NCI-H2029 treated with DMSO at 0.1 percent for 48 hours (cell line): ENCODE measurements at regions not wholly inside any gene's neighbourhood (a gene's known extent, or its start where the extent isn't known, plus 50 kb on each side); places are given as distances from the start of the nearest gene placed in this dataset.

Source experiments
- DNase-seq: peaks from one replicate; lab custom pipeline; 2025; lab: John Stamatoyannopoulos, UW

DNA sequence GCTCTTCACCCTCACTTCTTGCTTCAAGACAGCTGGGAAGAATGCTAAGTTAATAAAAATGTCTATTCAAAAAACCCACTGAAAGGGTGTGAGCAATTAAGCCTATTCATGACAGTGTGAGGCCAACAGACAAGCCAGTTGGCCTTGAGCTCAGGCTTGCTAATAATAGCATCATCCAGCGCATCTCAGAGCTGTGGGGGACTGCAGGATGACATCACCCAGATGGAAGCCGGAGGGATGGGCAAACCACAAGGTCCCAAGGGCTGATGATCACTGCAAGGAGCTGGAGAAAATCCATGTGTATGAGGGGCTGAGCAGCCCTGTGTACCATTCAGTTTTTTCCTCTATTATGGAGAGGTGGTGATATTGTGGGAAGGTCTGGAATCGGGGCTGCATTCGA lies 770.4 kb downstream of the TNS3 start:
- DNase-seq = no peak

DNA sequence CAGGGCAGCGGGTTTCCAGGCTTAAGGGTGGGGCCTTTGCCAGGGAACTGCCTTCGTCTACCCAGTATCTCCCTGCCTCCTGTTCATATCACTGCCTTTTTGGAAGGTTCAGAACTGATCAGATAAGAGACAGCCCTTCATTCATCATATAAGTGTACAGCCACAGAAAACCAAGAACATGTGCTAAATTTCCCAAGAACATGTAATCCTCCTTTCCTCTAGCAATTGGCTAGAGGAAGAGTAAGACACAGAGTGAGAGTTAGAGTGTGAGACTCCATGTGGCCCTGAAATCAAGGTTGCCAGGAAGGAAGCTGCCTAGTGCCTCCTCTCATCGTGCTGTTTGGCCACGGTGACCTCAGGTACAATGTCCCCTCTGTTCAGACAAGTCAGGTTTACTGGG lies 770.9 kb downstream of the TNS3 start:
- DNase-seq = no peak

DNA sequence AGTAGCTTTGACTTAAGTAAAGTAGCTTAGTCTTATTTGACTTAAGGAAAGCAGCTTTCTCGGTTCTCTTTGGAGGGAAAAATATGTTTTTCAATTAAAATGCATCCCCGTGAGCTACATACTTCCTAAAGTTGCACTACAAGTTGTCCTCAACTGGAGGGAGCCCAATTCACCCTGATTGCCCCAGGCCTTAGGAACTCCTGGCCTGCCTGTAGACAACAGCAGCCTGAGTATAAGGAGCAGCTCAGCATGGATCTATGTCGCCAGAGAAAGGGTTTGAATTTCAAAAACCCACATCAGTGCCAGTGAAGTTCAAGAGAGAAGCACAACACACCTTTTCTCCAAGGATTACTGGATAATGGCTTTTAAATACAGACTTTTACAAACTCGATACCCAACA lies 772.0 kb downstream of the TNS3 start:
- DNase-seq = no peak

DNA sequence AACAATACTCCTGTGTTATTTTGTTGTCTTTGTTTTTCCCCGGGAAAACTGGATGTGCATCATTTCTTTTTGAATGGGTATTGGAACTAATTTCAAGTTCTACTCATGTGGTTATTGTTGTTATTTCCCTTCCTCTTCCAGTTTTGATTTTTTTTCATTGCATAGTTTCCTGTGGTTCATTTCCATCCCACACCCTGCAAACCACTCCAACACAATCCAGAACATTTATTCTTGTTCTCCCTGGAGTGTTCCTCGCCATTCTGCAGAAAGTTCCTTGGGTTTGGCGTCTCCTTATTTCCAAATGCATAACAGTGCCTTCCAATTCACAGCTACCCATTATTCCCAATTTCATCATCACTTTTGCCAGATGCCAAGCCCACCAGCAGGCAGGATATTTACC lies 775.1 kb downstream of the TNS3 start:
- DNase-seq = no peak

DNA sequence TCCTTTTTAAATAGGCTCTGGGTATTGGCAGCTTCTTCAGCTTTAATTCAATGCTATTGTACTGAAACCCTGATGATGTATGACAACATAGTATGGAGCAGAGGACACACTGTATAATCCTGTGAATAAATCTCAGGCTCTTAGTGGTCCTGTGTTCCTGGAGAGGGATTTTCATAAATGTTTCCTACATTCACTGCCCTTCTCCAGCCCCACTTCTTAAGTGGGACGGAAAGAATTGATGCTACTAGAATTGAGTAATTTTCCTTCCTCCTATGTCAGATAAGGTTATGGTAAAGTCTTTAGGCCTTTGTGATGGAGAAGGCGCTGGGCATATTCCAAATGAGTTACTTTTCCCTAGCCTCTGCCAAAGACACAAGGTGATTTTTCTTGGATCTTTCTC lies 779.4 kb downstream of the TNS3 start:
- DNase-seq = no peak

DNA sequence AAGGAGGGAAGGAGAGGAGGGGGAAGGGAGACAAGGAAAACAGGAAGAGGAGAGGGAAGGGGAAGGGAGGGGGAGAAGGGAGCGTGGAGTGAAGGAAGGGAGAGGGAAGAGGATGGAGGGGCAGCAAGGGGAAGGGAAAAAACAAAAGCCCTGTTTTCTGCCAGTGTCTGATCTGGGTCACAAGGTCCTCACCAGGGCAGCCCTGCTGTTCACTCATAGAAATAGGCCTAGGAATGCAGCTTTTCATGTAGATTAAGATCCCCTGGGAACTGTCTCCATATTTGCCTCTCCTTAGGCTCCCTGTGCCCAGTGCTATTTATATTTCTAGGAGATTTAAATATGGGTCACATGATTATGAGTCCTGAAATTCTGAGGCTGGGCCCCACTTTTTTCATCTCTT lies 790.7 kb downstream of the TNS3 start:
- no peak for DNase-seq

DNA sequence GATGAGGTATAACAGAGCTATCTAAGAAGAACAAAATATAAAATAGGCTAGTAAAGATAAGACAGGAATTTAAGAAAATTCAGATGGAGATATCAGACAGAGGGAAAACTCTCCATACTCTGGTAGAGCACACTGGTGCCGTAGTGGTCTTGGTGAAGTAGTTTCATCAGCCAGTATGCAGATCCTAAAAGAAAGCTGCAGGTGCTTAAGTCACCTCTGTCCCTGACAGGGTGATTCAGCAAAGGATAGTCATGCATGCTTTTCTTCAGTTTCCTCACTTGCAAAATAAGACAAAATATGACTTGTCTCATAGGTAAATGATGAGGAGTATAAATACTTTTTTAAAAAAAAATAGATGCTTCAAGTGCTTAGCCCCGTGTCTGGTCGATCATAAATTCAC lies 794.9 kb downstream of the TNS3 start:
- DNase-seq = no peak

DNA sequence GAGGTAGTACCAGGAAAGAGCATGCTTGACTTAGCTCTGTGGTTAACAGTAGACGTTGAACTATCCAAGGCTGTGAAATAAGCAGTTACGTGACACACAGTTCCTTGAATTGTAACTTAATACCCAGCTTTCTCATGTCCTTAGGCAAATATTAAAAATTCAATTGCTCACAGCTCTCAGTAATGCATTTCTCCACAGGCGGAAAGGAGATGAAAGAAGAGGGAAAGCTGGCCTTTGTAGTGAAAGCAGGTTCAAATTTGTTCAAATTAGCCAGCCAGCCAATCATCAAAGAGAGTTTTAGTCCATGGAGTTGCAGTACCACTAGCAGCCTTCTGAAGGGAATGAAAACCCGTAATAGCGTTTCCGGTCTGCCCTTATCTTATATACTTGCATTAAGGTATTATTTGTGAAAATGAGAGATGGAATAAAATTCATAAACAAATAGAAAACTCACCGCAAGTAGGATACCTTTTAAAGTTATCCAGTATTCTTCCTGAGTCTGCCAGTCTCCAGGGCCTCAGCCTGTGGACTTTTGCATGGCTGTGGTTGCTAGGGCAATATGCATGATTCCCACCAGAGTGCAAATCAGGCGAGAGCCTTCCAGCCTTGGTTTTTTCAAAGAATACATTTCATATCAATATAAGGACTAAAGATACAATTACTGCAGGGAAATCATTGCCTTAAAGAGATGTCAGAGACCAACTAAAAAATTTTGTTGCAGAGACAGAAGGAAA lies 795.5 kb downstream of the TNS3 start:
- DNase-seq = no peak

DNA sequence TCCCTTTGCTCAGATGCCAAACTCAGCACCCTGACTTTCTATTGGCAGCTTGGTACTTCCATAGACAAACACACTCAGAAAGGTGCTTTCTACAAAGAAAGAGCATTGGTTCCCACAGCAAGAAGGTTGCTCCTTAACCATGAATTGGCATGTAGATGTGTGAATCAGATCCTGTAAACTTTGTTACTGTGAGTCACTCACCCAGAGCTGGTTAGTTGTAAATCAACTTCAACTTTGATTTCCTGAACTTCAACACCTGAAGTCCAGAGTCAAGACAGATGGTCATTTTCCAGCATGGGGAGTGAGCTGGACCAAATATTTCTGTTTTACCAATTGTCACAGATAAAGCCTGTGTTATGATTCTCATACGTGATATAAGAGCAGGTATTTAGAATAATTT lies 797.2 kb downstream of the TNS3 start:
- no peak for DNase-seq

DNA sequence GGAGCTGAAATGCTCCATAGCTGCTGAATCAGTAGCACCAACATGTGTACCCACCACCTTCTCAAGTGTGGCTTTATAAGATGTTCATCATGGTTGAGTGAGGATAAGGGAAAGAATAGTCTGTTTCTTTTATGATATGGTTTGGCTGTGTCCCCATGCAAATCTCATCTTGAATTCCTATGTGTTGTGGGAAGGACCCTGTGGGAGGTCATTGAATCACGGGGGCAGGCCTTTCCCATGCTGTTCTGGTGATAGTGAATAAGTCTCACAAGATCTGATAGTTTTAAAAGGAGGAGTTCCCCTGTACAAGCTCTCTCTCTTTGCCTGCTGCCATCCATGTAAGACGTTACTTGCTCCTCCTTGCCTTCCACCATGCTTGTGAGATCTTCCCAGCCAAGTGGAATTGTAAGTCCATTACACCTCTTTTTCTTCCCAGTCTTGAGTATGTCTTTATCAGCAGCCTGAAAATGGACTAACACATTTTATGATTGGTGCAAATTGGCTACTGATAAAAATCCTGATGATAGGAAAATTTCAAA lies 799.9 kb downstream of the TNS3 start:
- no peak for DNase-seq

DNA sequence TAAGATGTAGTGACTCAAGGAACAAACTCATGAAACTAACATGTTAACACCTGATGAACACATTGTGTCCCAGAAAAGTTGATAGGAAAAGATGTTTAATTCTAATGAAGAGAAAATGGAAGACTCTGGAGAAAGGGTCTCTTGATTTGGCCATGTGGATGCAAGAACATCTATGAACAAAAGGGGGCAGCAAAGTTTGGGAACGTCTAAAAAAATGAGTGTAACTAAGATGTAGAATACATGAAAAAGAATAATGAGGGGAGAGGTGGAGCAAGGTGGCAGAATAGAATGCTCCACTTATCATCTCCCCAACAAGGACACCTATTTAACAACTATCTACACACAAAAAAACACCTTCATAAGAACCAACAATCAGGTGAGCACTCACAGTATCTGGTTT lies 805.1 kb downstream of the TNS3 start:
- no peak for DNase-seq

DNA sequence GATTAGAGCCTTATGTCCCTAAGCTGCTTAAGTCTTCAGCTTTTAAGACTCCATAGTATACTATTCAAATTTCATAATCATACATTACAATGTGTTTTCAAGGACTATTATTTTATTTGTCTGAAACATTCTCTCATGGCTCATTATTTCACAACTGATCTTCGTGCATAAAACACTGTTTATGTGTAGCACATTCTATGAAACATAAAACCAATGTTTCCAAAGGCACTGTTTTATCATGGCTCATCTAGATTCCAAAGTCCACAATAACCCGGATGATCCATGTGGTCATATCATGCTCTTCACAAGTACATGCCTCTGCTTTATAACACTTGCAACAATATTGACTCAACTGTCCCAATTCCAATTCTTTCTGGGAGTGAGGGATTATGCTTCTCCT lies 806.1 kb downstream of the TNS3 start:
- no peak for DNase-seq

DNA sequence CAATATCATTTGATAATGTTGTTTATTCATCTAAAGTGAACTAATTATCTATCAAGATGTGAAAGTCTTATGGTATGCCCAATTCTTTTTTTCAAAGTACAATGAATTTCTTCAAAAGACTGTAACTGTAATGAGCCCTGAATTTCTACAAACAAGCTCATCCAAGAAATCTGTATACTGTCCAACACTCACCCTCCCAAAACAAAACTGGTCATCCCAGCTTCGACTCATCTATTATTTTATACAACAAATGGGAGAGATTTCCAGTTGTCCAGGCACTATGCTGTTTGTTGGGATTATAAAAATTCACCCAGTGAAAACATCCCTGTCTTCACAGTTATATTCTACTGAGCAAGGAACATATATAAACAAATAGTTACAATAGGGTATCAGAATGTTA lies 806.9 kb downstream of the TNS3 start:
- DNase-seq = no peak

DNA sequence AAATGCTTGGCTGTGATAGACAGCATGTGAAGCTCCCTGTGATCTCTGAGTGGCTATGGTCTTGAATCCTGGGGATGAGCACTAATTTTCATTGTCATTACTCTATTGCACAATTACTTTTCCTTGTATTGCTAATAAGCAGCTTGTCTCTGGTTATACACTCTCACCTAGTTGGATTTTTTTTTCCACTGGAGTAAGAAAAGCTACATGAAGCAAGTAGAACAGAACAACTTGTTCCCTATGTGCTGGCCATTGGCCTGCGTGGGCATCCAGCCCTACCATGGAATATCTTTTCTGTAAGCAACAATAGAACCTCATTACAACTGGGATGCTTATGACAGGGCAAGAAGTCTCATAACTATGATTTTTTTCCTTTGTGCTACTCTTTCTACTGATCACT lies 807.4 kb downstream of the TNS3 start:
- DNase-seq = no peak

DNA sequence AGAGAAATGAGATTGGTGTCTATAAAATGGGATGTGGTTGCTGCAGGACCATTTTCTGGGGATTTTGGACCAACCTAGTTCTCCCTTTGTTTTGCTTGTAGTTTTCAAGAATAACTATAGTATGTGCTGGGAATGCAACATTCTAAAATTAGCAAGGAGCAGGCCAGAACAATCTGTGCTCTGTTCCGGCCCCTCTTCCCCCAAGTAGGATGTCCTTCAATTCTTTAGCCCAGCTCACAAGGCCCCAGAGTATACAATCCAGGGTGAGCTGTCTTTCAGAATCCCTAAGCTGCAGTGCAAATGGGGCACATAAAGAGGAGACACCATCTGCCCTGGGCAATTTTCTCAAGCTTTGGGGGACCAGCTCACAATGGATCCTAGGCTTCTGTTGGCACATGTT lies 809.1 kb downstream of the TNS3 start:
- no peak for DNase-seq

DNA sequence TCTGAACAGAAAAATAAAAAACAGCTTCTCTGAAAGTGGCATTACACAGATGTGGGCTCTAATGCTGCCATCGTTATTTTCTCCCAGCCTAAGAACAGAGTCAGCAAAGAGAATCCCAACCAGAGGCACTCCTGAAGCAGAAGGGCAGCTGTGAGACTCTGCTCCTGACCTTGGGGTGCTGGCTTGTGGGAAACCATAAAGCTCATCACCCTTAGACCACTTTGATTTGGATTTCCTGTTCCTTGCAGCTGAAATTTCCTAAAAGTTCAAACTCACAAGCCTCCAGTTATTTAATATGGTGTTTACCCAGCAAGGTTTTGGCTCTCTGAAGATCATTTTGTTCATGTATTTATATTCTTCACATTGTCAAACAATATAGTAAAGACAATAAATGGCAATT lies 814.8 kb downstream of the TNS3 start:
- DNase-seq = no peak

DNA sequence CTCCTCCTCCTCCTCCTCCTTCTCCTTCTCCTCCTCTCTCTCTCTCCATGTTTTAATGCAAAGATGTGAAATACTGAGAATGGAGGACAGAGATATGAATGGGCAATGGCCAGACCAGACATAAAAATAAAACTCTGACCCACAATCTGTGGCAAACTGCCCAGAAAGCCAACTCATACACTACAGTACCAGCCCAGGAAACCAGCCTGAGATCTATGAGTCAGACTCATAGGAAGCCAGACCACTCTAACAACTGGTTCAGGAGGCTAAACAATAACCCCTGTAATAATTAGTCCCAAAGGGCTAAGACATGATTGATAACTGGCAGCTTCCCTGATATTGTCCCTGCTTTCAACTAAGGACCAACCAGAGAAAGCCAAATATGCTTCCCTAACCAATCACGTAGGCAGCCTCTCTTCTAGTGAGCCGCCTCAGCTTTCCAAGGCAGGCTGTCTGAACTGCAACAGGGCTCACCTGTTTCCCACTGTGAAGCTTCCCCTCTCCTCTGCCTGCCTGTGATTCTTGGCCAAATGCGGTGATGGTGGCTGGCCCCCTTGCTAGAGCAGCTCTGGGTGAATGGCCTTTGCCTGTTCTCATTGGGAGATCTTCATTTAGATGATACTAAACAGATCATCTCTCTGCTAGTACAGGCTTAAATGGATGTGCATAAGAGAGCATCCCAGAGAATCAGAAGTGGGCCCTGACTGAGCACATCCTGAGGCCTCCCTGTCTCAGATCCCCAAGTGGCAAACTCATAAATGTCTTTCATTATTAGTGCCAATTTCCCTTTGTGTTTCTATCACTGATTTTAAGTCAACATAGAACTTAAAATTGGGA lies 817.6 kb downstream of the TNS3 start:
- no peak for DNase-seq

DNA sequence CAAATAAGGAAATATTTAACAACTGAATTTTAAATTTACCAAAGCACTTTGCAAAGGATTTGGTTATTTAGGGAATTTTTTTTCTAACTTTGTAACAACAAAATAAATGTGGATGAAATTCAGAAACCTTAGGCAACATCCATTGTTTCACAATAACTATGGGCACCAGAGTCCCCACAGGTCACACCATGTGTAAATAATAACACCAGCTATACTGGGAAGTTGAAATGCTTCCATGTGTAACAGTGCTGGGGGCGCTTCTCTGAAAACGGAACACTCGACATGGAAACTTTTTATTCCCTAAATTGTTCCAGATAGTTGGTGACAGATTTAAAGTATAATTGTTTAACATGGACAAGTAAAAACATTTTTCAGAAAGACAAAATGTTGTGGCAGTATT lies 818.6 kb downstream of the TNS3 start:
- DNase-seq = no peak

DNA sequence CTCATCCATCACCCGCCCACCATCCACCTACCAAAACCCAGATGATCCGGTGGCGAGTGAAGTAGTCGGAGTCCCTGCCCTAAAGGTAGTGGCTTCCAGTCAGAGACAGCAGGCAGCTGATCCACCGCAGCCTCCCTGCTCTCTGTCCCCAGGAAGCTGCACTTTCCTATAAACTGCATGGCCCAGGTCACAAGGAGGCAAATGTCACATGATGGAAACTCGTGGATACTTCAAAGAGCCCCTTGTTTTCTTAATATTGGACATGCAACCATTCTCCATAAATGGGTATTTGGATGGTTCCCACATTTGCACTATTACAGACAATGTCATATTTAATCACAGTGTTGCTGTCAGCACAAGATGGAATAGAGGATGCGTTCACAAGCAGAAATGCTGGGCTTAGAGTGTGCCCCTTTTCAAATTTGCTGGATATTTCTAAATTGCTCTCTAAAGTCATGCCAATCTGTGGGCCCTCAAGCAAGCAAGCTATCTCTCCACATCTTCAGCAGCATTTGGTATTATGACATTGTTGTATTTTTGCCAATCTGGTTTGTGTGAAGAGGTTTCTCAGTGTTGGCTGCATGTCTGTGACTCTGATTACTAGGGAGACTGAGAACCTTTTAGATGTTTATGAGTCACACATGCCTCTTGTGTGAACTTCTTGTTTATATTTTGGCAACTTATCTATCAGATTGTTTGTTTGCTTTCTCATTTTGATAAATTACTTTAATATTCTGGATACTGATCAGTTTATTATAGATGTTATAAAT lies 822.0 kb downstream of the TNS3 start:
- DNase-seq = no peak

DNA sequence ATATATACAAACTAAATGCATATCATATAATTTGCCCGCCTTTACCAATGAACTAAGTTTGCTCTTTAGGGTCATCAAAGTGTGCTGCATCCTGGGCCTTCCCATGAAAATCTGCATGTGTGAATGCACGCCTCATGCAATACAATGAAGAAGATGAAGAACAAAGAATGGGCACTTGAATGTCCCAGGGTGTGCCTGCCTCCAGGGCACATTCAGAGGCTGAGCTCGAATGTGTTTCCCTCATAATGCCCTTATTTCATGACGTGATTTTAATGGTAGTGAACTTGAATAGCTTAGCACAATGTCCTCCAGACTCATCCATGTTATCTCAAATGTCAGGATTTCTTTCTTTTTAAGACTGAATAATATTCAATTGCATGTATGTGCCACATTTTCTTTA lies 824.9 kb downstream of the TNS3 start:
- DNase-seq = no peak

DNA sequence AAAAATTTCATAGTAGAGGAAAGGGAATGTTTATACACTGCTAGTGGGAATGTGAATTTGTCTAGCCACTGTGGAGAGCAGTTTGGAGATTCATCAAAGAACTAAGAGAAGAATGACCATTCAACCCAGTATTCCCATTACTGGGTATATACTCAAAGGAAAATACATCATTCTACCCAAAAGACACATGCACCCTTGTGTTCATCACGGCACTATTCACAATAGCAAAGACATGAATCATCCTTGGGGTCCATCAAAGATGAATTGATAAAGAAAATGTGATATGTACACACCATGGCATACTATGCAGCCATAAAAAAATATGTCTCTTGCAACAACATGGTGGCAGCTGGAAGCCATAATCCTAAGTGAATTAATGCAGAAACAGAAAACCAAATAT lies 825.7 kb downstream of the TNS3 start:
- no peak for DNase-seq

DNA sequence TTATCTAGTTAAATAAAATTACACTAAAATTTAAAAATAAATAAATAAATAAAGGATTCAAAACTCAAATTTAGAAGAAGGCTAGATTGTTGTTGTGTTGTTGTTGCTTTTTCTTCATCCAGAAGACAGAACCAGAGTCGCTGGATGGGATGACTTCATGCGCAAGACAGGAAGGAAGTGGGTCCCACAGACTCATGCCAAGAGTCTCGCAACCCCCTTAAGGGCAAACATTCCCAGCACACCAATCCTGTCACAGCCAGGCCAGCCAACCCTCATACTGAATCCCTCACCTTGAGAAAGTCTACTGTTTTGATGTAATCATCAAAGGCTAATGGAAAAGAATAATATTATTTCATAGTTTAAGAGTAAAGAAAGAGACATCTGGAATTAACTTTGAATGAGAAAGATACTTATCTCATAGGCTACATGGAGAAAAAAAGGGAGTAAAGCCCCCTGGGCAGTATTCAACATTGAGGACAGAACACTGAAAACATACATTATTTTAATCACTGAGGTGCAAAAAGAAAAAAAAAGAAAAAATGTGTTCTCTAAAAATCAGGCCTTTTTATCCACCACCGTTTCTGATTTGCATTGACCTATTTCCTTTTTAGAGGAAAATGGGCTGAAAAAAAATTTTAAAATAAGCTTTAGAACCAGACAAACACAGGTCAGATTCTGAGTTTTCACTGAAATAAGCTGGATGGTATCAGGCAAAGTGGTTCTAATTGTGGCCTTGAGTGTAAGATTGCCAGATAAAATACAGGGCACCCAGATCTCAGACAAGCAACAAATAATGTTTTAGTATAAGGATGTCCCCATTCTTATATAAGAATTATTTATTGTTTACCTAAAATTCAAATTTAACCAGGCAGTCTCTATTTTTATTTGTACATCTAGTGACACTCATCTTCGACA lies 826.5 kb downstream of the TNS3 start:
- no peak for DNase-seq
